ENCODE measurements at regions not wholly inside any gene's neighbourhood (a gene's known extent, or its start where the extent isn't known, plus 50 kb on each side); places are given as distances from the start of the nearest gene placed in this dataset.

DNA sequence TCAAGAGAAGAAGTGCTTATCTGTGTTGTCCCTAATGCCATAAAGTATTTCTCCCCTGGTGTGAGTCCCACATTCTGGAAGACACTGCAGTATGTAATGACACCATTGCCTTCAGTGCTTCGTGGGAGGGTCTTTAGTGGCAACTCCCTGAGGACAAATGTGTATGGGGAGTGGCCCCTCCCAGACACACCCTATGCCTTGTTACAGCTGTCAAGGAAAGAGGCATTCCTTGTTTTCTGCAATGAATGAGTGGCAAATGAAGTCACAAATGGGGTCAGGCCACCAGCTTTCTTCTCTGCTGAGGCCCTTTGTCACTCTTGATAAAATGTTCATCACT lies 183.2 kb downstream of the FGFR2 start:
- TF ChIP-seq, protein P1, sequence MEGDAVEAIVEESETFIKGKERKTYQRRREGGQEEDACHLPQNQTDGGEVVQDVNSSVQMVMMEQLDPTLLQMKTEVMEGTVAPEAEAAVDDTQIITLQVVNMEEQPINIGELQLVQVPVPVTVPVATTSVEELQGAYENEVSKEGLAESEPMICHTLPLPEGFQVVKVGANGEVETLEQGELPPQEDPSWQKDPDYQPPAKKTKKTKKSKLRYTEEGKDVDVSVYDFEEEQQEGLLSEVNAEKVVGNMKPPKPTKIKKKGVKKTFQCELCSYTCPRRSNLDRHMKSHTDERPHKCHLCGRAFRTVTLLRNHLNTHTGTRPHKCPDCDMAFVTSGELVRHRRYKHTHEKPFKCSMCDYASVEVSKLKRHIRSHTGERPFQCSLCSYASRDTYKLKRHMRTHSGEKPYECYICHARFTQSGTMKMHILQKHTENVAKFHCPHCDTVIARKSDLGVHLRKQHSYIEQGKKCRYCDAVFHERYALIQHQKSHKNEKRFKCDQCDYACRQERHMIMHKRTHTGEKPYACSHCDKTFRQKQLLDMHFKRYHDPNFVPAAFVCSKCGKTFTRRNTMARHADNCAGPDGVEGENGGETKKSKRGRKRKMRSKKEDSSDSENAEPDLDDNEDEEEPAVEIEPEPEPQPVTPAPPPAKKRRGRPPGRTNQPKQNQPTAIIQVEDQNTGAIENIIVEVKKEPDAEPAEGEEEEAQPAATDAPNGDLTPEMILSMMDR (IDR thresholded peaks at IDR 0.05), result no peak
- TF ChIP-seq EP300 (IDR thresholded peaks at IDR 0.05), result no peak
- no peak for TF ChIP-seq POLR2AphosphoS5 (IDR thresholded peaks at IDR 0.05)

Data from stomach (tissue), 4 donors.